ENCODE measurements at regions not wholly inside any gene's neighbourhood (a gene's known extent, or its start where the extent isn't known, plus 50 kb on each side); places are given as distances from the start of the nearest gene placed in this dataset.

DNA sequence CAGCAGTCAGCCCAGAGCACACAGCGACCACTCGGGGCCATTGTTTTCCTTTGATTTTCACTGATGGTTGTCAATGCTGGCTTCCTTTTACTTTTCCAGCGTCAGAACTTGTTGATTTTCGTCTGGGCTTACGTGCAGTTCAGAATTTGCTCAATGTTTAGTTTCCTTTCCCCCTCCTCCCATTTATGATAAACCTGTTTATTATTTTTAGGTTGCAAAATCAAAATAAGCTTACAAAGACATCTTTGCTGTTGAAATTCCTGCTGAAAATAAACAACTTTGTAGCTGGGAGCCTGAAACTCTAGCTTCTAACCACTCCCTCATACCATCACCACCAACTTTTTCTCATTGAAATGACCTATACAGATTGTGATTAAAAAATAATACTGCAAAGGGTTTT, 83.1 kb upstream of the LYZL1 start:
- TF ChIP-seq, protein P1, sequence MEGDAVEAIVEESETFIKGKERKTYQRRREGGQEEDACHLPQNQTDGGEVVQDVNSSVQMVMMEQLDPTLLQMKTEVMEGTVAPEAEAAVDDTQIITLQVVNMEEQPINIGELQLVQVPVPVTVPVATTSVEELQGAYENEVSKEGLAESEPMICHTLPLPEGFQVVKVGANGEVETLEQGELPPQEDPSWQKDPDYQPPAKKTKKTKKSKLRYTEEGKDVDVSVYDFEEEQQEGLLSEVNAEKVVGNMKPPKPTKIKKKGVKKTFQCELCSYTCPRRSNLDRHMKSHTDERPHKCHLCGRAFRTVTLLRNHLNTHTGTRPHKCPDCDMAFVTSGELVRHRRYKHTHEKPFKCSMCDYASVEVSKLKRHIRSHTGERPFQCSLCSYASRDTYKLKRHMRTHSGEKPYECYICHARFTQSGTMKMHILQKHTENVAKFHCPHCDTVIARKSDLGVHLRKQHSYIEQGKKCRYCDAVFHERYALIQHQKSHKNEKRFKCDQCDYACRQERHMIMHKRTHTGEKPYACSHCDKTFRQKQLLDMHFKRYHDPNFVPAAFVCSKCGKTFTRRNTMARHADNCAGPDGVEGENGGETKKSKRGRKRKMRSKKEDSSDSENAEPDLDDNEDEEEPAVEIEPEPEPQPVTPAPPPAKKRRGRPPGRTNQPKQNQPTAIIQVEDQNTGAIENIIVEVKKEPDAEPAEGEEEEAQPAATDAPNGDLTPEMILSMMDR (conservative IDR thresholded peaks at IDR 0.05; ENCODE audit: low read length) = no peak
- no peak for TF ChIP-seq EZH2phosphoT487 (IDR thresholded peaks at IDR 0.05; ENCODE audit: borderline replicate concordance)
- H3K36me3 ChIP-seq (ENCODE audit: insufficient read depth, low read length) = no peaks in the 10 kb centered on the region
- H3K79me2 ChIP-seq (ENCODE audit: insufficient read depth, low read length) = no peaks in the 10 kb centered on the region
- no peaks in the 10 kb centered on the region for H3K9me2 ChIP-seq (replicated peaks; ENCODE audit: low read depth, low read length)
- no peaks in the 10 kb centered on the region for H4K20me1 ChIP-seq (ENCODE audit: insufficient read depth, low read length, poor library complexity, severe bottlenecking)
- no peaks in the 10 kb centered on the region for H3K9me3 ChIP-seq (ENCODE audit: insufficient read depth, low read depth, low read length)
- no peak overlapping the region for H3K4me3 ChIP-seq (ENCODE audit: low read length, poor library complexity, severe bottlenecking)
- no peak overlapping the region for H2AFZ ChIP-seq (ENCODE audit: low read length)
- peaks cover 6% of the 10 kb centered on the region for H3K27me3 ChIP-seq (ENCODE audit: insufficient read depth, low read length, poor library complexity, severe bottlenecking)
- H3K9ac ChIP-seq (ENCODE audit: low read depth, low read length, poor library complexity, severe bottlenecking) = no peak overlapping the region
- no peaks in the 10 kb centered on the region for H3F3A ChIP-seq (ENCODE audit: low read depth)
- H3K4me2 ChIP-seq (ENCODE audit: low read depth, low read length, poor library complexity, severe bottlenecking) = no peak overlapping the region
- no peaks in the 10 kb centered on the region for H3K4me1 ChIP-seq (ENCODE audit: insufficient read depth, low read length, poor library complexity, severe bottlenecking)

DNA sequence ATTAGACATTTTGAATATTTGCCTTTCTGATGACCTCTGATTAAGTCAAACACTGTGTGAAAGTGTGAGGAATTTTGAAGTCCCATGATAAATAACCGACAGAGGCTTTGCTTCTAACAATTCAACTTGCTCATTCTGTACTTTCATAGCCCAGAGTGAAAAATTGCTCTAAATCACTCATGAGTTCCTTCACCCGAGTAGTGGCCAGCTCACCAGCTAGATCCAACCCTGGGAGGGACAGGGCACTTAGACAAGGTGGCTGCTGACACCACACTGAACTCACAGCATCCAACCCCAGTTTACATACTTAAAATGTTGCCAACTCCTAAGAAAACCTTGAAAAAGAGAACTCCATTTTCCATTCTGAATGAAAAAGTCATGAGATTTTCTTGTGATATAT, 80.0 kb upstream of the LYZL1 start:
- H4K20me1 ChIP-seq (ENCODE audit: insufficient read depth, low read length, poor library complexity, severe bottlenecking) = no peaks in the 10 kb centered on the region
- H3K9ac ChIP-seq (ENCODE audit: low read depth, low read length, poor library complexity, severe bottlenecking) = no peak overlapping the region
- no peaks in the 10 kb centered on the region for H3K36me3 ChIP-seq (ENCODE audit: insufficient read depth, low read length)
- H3K79me2 ChIP-seq (ENCODE audit: insufficient read depth, low read length) = no peaks in the 10 kb centered on the region
- H3K4me1 ChIP-seq (ENCODE audit: insufficient read depth, low read length, poor library complexity, severe bottlenecking) = no peaks in the 10 kb centered on the region
- no peak for TF ChIP-seq EZH2phosphoT487 (IDR thresholded peaks at IDR 0.05; ENCODE audit: borderline replicate concordance)
- TF ChIP-seq, protein P1 (conservative IDR thresholded peaks at IDR 0.05; ENCODE audit: low read length) = no peak
- no peaks in the 10 kb centered on the region for H3K9me2 ChIP-seq (replicated peaks; ENCODE audit: low read depth, low read length)
- no peak overlapping the region for H3K4me2 ChIP-seq (ENCODE audit: low read depth, low read length, poor library complexity, severe bottlenecking)
- peaks cover 6% of the 10 kb centered on the region for H3K27me3 ChIP-seq (ENCODE audit: insufficient read depth, low read length, poor library complexity, severe bottlenecking)
- H3K4me3 ChIP-seq (ENCODE audit: low read length, poor library complexity, severe bottlenecking) = no peak overlapping the region
- H2AFZ ChIP-seq (ENCODE audit: low read length) = no peak overlapping the region
- no peaks in the 10 kb centered on the region for H3K9me3 ChIP-seq (ENCODE audit: insufficient read depth, low read depth, low read length)
- H3F3A ChIP-seq (ENCODE audit: low read depth) = no peaks in the 10 kb centered on the region

DNA sequence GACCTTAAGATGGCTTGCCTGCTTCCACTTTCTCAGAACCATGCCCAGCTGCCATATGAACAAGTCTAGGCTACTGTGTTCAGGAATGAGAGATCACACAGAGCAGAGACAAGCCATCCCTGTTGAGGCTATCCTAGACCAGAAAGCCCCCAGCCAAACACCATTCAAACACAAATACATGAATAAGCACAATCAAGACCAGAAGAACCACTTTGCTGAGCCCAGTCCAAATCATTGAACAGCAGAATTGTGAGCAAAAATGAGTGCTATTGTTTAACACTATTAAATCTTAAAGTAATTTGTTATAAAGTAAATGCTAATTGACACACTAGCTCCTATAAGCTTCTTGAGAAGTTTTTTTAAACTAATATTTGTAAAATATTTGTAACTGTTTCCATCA, 79.0 kb upstream of the LYZL1 start:
- peaks cover 6% of the 10 kb centered on the region for H3K27me3 ChIP-seq (ENCODE audit: insufficient read depth, low read length, poor library complexity, severe bottlenecking)
- H4K20me1 ChIP-seq (ENCODE audit: insufficient read depth, low read length, poor library complexity, severe bottlenecking) = no peaks in the 10 kb centered on the region
- no peaks in the 10 kb centered on the region for H3K4me1 ChIP-seq (ENCODE audit: insufficient read depth, low read length, poor library complexity, severe bottlenecking)
- no peaks in the 10 kb centered on the region for H3K36me3 ChIP-seq (ENCODE audit: insufficient read depth, low read length)
- H3K4me3 ChIP-seq (ENCODE audit: low read length, poor library complexity, severe bottlenecking) = no peak overlapping the region
- H3K9ac ChIP-seq (ENCODE audit: low read depth, low read length, poor library complexity, severe bottlenecking) = no peak overlapping the region
- no peaks in the 10 kb centered on the region for H3F3A ChIP-seq (ENCODE audit: low read depth)
- no peak for TF ChIP-seq EZH2phosphoT487 (IDR thresholded peaks at IDR 0.05; ENCODE audit: borderline replicate concordance)
- TF ChIP-seq, protein P1 (conservative IDR thresholded peaks at IDR 0.05; ENCODE audit: low read length) = no peak
- H2AFZ ChIP-seq (ENCODE audit: low read length) = no peak overlapping the region
- no peaks in the 10 kb centered on the region for H3K79me2 ChIP-seq (ENCODE audit: insufficient read depth, low read length)
- H3K4me2 ChIP-seq (ENCODE audit: low read depth, low read length, poor library complexity, severe bottlenecking) = no peak overlapping the region
- no peaks in the 10 kb centered on the region for H3K9me3 ChIP-seq (ENCODE audit: insufficient read depth, low read depth, low read length)
- H3K9me2 ChIP-seq (replicated peaks; ENCODE audit: low read depth, low read length) = no peaks in the 10 kb centered on the region

All from Loucy (cell line).